Thyroid gland (tissue), 4 donors: ENCODE measurements at regions not wholly inside any gene's neighbourhood (a gene's known extent, or its start where the extent isn't known, plus 50 kb on each side); places are given as distances from the start of the nearest gene placed in this dataset.
"Not testable (repeated sequence)": the region's sequence is repeated elsewhere in the genome, so short reads cannot be mapped to it uniquely, and the experiment has no call there.

Source experiments
- DNase-seq, 2 donors: peaks; one replicate each; pipeline ENCODE4 v3.0.0-alpha.2; 2019
- H3K27ac ChIP-seq, 3 donors: fragments of 200-600 bp; sonication (generic); 1 replicate in 2 of 3; 2 replicates in 1 of 3; pipeline ENCODE4 v1.5.1; 2016 to 2019; ENCODE audit warnings: mild to moderate bottlenecking in 1 of 3, moderate library complexity in 1 of 3
- H3K27me3 ChIP-seq: fragments of 200-600 bp; sonication (generic); one replicate; pipeline ENCODE4 v1.5.1; 2019
- H3K36me3 ChIP-seq, 2 donors: fragments of 200-600 bp; sonication (generic); one replicate each; pipeline ENCODE4 v1.5.1; 2016 to 2019
- H3K4me1 ChIP-seq, 2 donors: fragments of 200-600 bp; sonication (generic); one replicate each; pipeline ENCODE4 v1.5.1; 2017 to 2019
- H3K4me3 ChIP-seq, 3 donors: fragments of 200-600 bp; sonication (generic); replicated peaks in 1 of 3; 1 replicate in 2 of 3; 2 replicates in 1 of 3; pipeline ENCODE4 v1.5.1; 2016; ENCODE audit warnings: mild to moderate bottlenecking in 1 of 3
- H3K9me3 ChIP-seq: fragments of 200-600 bp; sonication (generic); one replicate; pipeline ENCODE4 v1.5.1; 2017
- POLR2A ChIP-seq, 2 donors: fragments of 450-650 bp; IDR thresholded peaks; one replicate each; pipeline ENCODE4 v1.6.1; 2017; ENCODE audit warnings: antibody characterized with exemption in 2 of 2, mild to moderate bottlenecking in 2 of 2, moderate library complexity in 1 of 2
- WGBS, 2 donors: methylation state at CpG; one replicate each; pipeline ENCODE4 v1.1.5; 2017; 5-methylcytosine and 5-hydroxymethylcytosine counted together
- intact Hi-C: fragments of 100-400 bp; cut with DNase I; formaldehyde crosslinking; loops from one replicate; pipeline ENCODE4 v1.15.1; 2023
- TF ChIP-seq, protein P1 (sequence below), 6 experiments: fragments of 200-600 bp in 3 of 6; fragments of 450-650 bp in 3 of 6; sonication (generic) in 3 of 6; IDR thresholded peaks; one replicate each; pipeline ENCODE4 v1.5.1; 2016 to 2019; ENCODE audit warnings: antibody characterized with exemption in 6 of 6, mild to moderate bottlenecking in 2 of 6, inconsistent platforms in 1 of 6, moderate library complexity in 1 of 6

DNA sequence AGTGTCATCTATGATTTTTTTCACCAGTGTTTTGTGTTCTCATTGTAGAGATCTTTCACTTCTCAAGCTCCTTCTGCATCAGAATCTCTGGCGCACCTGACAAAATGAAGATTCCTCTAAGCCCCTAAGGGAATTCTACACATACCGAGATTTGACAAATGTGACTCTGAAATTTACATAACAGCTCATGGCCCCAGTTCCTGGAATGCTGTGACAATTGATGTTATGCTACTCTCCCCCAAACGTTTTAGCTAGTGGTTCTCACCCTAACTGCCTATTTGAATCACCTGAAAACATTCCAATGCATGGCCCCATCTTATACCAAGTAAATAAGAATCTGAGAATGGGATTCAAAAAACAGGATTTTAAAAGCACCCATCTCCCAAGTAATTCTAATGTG lies 162.1 kb upstream of the FKBP1C start:
- H3K9me3 ChIP-seq: no peaks in the 10 kb centered on the region
- 67 to 71% methylated on average over 3 of the region's 3 CpGs for WGBS, 2 donors
- DNase-seq: no peak
- no peaks in the 10 kb centered on the region for H3K36me3 ChIP-seq
- H3K27ac ChIP-seq: no peak overlapping the region
- H3K4me3 ChIP-seq: no peak overlapping the region
- H3K27me3 ChIP-seq: no peaks in the 10 kb centered on the region
- H3K4me1 ChIP-seq: no peaks in the 10 kb centered on the region
- intact Hi-C loops: no loop called here
- TF ChIP-seq, protein P1, sequence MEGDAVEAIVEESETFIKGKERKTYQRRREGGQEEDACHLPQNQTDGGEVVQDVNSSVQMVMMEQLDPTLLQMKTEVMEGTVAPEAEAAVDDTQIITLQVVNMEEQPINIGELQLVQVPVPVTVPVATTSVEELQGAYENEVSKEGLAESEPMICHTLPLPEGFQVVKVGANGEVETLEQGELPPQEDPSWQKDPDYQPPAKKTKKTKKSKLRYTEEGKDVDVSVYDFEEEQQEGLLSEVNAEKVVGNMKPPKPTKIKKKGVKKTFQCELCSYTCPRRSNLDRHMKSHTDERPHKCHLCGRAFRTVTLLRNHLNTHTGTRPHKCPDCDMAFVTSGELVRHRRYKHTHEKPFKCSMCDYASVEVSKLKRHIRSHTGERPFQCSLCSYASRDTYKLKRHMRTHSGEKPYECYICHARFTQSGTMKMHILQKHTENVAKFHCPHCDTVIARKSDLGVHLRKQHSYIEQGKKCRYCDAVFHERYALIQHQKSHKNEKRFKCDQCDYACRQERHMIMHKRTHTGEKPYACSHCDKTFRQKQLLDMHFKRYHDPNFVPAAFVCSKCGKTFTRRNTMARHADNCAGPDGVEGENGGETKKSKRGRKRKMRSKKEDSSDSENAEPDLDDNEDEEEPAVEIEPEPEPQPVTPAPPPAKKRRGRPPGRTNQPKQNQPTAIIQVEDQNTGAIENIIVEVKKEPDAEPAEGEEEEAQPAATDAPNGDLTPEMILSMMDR (IDR thresholded peaks at IDR 0.05): no peak
- TF ChIP-seq POLR2A (IDR thresholded peaks at IDR 0.05): no peak

- H3K4me1 ChIP-seq, H3K9me3 ChIP-seq, DNase-seq, H3K36me3 ChIP-seq, H3K27ac ChIP-seq, H3K4me3 ChIP-seq, H3K27me3 ChIP-seq, intact Hi-C loops: not testable (repeated sequence)
- 77% methylated on average over 9 of the region's 9 CpGs for WGBS, 2 donors
Observed at GRCh38 chr6:63053206-63053605, 158.1 kb upstream of the FKBP1C start.

- DNase-seq: no peak
- intact Hi-C loops: no loop called here
- WGBS, 2 donors: 41 to 56% methylated on average over 2 of the region's 2 CpGs
Observed at GRCh38 chr6:63058601-63059000, 152.7 kb upstream of the FKBP1C start.

GRCh38 chr6:63063631-63064271 lies 147.5 kb upstream of the FKBP1C start:
- Histone ChIP-seq H3K36me3 (no peaks in the 10 kb centered on the region), H3K27ac (no peak overlapping the region), H3K9me3 (no peaks in the 10 kb centered on the region), H3K27me3 (no peaks in the 10 kb centered on the region), H3K4me1 (no peaks in the 10 kb centered on the region), H3K4me3 (no peak overlapping the region)
- DNase-seq: no peak
- intact Hi-C loops: no loop called here
- 82 to 89% methylated on average over 3 of the region's 3 CpGs for WGBS, 2 donors
- no peak for TF ChIP-seq POLR2A (IDR thresholded peaks at IDR 0.05)
- TF ChIP-seq, protein P1 (IDR thresholded peaks at IDR 0.05): no peak

More at GRCh38 chr6:63058601-63059000, 152.7 kb upstream of the FKBP1C start:
- TF ChIP-seq POLR2A (IDR thresholded peaks at IDR 0.05): no peak
- TF ChIP-seq, protein P1 (IDR thresholded peaks at IDR 0.05): no peak
- Histone ChIP-seq H3K4me1 (no peaks in the 10 kb centered on the region), H3K36me3 (no peaks in the 10 kb centered on the region), H3K27me3 (no peaks in the 10 kb centered on the region), H3K4me3 (no peak overlapping the region), H3K27ac (no peak overlapping the region), H3K9me3 (no peaks in the 10 kb centered on the region)

DNA sequence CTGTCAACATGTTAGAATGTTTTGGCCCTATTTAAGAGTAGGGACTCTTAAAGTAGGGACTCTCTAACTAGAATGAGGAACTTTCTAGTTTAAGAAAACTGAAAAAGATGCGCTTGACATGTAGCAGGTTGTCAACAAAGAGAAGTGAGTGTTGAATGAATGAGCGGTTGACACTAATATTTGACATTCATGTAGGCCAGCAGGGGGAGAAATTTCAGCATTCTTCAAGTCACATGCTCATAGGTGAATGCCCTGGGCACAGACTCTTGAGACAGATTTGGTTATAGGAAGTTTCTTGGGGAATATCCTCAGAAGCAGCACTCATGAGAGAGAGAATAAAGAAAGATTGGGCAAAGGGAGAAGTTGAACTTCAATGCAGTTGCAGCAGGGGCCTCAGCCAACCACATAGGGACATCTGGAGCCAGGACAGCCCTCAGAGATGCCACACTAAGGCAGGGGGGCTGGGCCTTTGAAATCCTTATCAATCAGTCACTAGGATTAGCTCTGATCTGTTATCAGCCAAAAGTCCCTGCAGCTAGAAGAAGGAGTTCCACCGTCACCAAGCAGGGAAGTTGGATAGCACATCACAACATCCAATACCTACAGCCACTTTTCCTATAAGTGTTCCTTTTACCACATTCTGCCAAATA lies 145.1 kb upstream of the FKBP1C start:
- H3K9me3 ChIP-seq: no peaks in the 10 kb centered on the region
- no peak overlapping the region for H3K4me3 ChIP-seq
- no peaks in the 10 kb centered on the region for H3K36me3 ChIP-seq
- no peaks in the 10 kb centered on the region for H3K4me1 ChIP-seq
- no peak overlapping the region for H3K27ac ChIP-seq
- no peaks in the 10 kb centered on the region for H3K27me3 ChIP-seq
- intact Hi-C loops: no loop called here
- WGBS, 2 donors: 34 to 40% methylated on average over 3 of the region's 3 CpGs
- DNase-seq: no peak
- TF ChIP-seq, protein P1 (IDR thresholded peaks at IDR 0.05): no peak
